WTC11 (cell line): ENCODE measurements at regions not wholly inside any gene's neighbourhood (a gene's known extent, or its start where the extent isn't known, plus 50 kb on each side); places are given as distances from the start of the nearest gene placed in this dataset.

Experiments used
- ATAC-seq: fragments of 200-7000 bp; cut with Tn5 transposase; 2 replicates; pipeline ENCODE4 v1.10.0; 2021; ENCODE audit warnings: mild to moderate bottlenecking, moderate library complexity
- CTCF ChIA-PET: fragments of 300-600 bp; sonication (Branson Sonifier 250); formaldehyde crosslinking; loops from one replicate; lab custom pipeline; 2021; ENCODE audit warnings: antibody characterized with exemption; lab: Charles Lee
- POLR2A ChIA-PET: fragments of 350-600 bp; sonication (Branson Sonifier 250); formaldehyde crosslinking; loops from one replicate; lab custom pipeline; 2021; ENCODE audit warnings: antibody characterized with exemption; lab: Charles Lee
- DNase-seq: peaks from one replicate; pipeline ENCODE4 v3.0.0; 2021; ENCODE audit warnings: low spot score
- H3K27ac Mint-ChIP-seq: 2 replicates; pipeline ENCODE4 v1.8.0; 2021; ENCODE audit warnings: mixed read lengths
- H3K27me3 Mint-ChIP-seq: 2 replicates; pipeline ENCODE4 v1.8.0; 2021; ENCODE audit warnings: low read depth, mild to moderate bottlenecking, moderate library complexity, mixed read lengths
- H3K36me3 Mint-ChIP-seq: 2 replicates; pipeline ENCODE4 v1.8.0; 2021; ENCODE audit warnings: mixed read lengths
- H3K4me1 Mint-ChIP-seq: 2 replicates; pipeline ENCODE4 v1.8.0; 2022; ENCODE audit warnings: mixed read lengths
- H3K4me3 Mint-ChIP-seq: 2 replicates; pipeline ENCODE4 v1.8.0; 2021; ENCODE audit warnings: mild to moderate bottlenecking, moderate library complexity, mixed read lengths
- H3K9me3 Mint-ChIP-seq: 2 replicates; pipeline ENCODE4 v1.8.0; 2021; ENCODE audit warnings: mixed read lengths
- E2F4 ChIP-seq: sonication (generic); formaldehyde crosslinking; IDR thresholded peaks from 2 replicates; pipeline ENCODE4 v1.8.1; 2022; ENCODE audit warnings: low read depth, mild to moderate bottlenecking, moderate library complexity, missing genetic modification reagents, borderline replicate concordance
- EMX1 ChIP-seq: fragments of 250-450 bp; sonication (Bioruptor Pico); IDR thresholded peaks from 2 replicates; pipeline ENCODE4 v1.8.0; 2021; ENCODE audit warnings: mild to moderate bottlenecking
- ESRRA ChIP-seq: sonication (generic); formaldehyde crosslinking; IDR thresholded peaks from 2 replicates; pipeline ENCODE4 v1.8.1; 2022; ENCODE audit warnings: mild to moderate bottlenecking, missing genetic modification reagents, borderline replicate concordance
- FOXK1 ChIP-seq: sonication (generic); formaldehyde crosslinking; IDR thresholded peaks from 2 replicates; pipeline ENCODE4 v1.8.0; 2022; ENCODE audit warnings: mild to moderate bottlenecking, moderate library complexity, missing genetic modification reagents
- GABPB1 ChIP-seq: sonication (generic); formaldehyde crosslinking; IDR thresholded peaks from 2 replicates; pipeline ENCODE4 v1.8.1; 2023; ENCODE audit warnings: mild to moderate bottlenecking, missing genetic modification reagents
- JUN ChIP-seq: sonication (generic); formaldehyde crosslinking; IDR thresholded peaks from 2 replicates; pipeline ENCODE4 v1.8.0; 2023; ENCODE audit warnings: mild to moderate bottlenecking, missing genetic modification reagents
- KAT7 ChIP-seq: sonication (generic); formaldehyde crosslinking; IDR thresholded peaks from 2 replicates; pipeline ENCODE4 v1.8.1; 2023; ENCODE audit warnings: missing genetic modification reagents, mild to moderate bottlenecking, borderline replicate concordance
- MYBL2 ChIP-seq: sonication (generic); formaldehyde crosslinking; IDR thresholded peaks from 2 replicates; pipeline ENCODE4 v1.8.1; 2023; ENCODE audit warnings: mild to moderate bottlenecking, moderate library complexity, missing genetic modification reagents
- NFE2L1 ChIP-seq: sonication (generic); formaldehyde crosslinking; IDR thresholded peaks from 2 replicates; pipeline ENCODE4 v1.8.1; 2023; ENCODE audit warnings: missing genetic modification reagents
- NR1H2 ChIP-seq: sonication (generic); formaldehyde crosslinking; IDR thresholded peaks from 2 replicates; pipeline ENCODE4 v1.9.0; 2021; ENCODE audit warnings: mild to moderate bottlenecking, moderate library complexity, missing genetic modification reagents
- RELA ChIP-seq: sonication (generic); formaldehyde crosslinking; IDR thresholded peaks from 2 replicates; pipeline ENCODE4 v1.8.1; 2022; ENCODE audit warnings: missing genetic modification reagents, mild to moderate bottlenecking, borderline replicate concordance
- TP53 ChIP-seq: sonication (generic); formaldehyde crosslinking; IDR thresholded peaks from 2 replicates; pipeline ENCODE4 v1.8.1; 2023; ENCODE audit warnings: mild to moderate bottlenecking, missing genetic modification reagents
- ZNF138 ChIP-seq: sonication (generic); formaldehyde crosslinking; conservative IDR thresholded peaks from 2 replicates; pipeline ENCODE4 v1.8.1; 2022; ENCODE audit warnings: mild to moderate bottlenecking, moderate library complexity, missing genetic modification reagents
- ZNF532 ChIP-seq: fragments of 250-450 bp; sonication (Bioruptor Pico); IDR thresholded peaks from 2 replicates; pipeline ENCODE4 v1.9.0; 2021; ENCODE audit warnings: mild to moderate bottlenecking, borderline replicate concordance
- TF ChIP-seq, protein P1 (sequence below): fragments of 200-600 bp; IDR thresholded peaks from 2 replicates; pipeline ENCODE4 v1.8.0; 2022; ENCODE audit warnings: antibody characterized with exemption
- TF ChIP-seq, protein P2 (sequence below): sonication (generic); formaldehyde crosslinking; IDR thresholded peaks from 2 replicates; pipeline ENCODE4 v1.8.1; 2022; ENCODE audit warnings: mild to moderate bottlenecking, moderate library complexity, missing genetic modification reagents
- TF ChIP-seq, protein P3 (sequence below): sonication (generic); formaldehyde crosslinking; IDR thresholded peaks from 2 replicates; pipeline ENCODE4 v1.8.1; 2023; ENCODE audit warnings: mild to moderate bottlenecking, missing genetic modification reagents
- TF ChIP-seq, protein P4 (sequence below): sonication (generic); formaldehyde crosslinking; IDR thresholded peaks from 2 replicates; pipeline ENCODE4 v1.8.0; 2023; ENCODE audit warnings: missing genetic modification reagents
- TF ChIP-seq, protein P5 (sequence below): sonication (generic); formaldehyde crosslinking; IDR thresholded peaks from 2 replicates; pipeline ENCODE4 v1.8.1; 2022; ENCODE audit warnings: mild to moderate bottlenecking, missing genetic modification reagents, moderate library complexity, borderline replicate concordance
- TF ChIP-seq, protein P6 (sequence below): sonication (generic); formaldehyde crosslinking; IDR thresholded peaks from 2 replicates; pipeline ENCODE4 v1.8.0; 2022; ENCODE audit warnings: missing genetic modification reagents

DNA sequence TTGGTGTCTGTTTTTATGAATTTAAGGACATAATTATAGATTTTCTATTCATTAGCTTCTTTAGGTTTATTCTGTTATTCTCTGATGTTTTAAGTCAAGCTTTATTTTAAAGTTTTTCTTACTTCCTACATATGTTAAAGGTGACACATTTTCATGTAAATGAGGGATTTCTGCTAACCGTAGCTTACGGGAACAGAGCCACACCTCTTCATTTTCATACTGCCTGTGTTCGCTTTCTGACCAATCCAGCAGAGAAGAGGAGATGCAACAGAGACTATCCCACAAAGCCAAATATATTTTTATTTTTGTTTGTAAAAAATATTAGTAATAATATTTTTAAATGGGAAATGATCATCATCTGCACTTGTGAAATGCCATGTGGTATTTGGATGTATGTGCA lies 774.1 kb downstream of the BRD1 start:
- no peak for ATAC-seq
- Mint-ChIP-seq H3K27ac (no peak overlapping the region), H3K4me1 (peaks cover 47% of the 10 kb centered on the region), H3K27me3 (no peaks in the 10 kb centered on the region; the same call in 1 of the 2 replicates), H3K4me3 (no peak overlapping the region), H3K36me3 (no peaks in the 10 kb centered on the region), H3K9me3 (no peaks in the 10 kb centered on the region)
- no peak for DNase-seq
- ChIA-PET CTCF (interaction anchor here (1.0 to 1.5 kb wide), 2 partner anchors 251 to 477 kb away, joined by 3 to 5 read pairs; no protein-coding TSS in a partner anchor), POLR2A (no interaction called here)
- TF ChIP-seq, protein P1, sequence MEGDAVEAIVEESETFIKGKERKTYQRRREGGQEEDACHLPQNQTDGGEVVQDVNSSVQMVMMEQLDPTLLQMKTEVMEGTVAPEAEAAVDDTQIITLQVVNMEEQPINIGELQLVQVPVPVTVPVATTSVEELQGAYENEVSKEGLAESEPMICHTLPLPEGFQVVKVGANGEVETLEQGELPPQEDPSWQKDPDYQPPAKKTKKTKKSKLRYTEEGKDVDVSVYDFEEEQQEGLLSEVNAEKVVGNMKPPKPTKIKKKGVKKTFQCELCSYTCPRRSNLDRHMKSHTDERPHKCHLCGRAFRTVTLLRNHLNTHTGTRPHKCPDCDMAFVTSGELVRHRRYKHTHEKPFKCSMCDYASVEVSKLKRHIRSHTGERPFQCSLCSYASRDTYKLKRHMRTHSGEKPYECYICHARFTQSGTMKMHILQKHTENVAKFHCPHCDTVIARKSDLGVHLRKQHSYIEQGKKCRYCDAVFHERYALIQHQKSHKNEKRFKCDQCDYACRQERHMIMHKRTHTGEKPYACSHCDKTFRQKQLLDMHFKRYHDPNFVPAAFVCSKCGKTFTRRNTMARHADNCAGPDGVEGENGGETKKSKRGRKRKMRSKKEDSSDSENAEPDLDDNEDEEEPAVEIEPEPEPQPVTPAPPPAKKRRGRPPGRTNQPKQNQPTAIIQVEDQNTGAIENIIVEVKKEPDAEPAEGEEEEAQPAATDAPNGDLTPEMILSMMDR, result no peak
- TF ChIP-seq ESRRA (no peak), GABPB1 (CRISPR knock-in tag) (no peak), TP53 (CRISPR knock-in tag) (no peak), MYBL2 (no peak), E2F4 (no peak), KAT7 (CRISPR knock-in tag) (no peak), FOXK1 (CRISPR knock-in tag) (no peak), ZNF532 (CRISPR knock-in tag) (no peak), RELA (no peak), EMX1 (CRISPR knock-in tag) (no peak), ZNF138 (CRISPR knock-in tag) (no peak)
- TF ChIP-seq, protein P2, sequence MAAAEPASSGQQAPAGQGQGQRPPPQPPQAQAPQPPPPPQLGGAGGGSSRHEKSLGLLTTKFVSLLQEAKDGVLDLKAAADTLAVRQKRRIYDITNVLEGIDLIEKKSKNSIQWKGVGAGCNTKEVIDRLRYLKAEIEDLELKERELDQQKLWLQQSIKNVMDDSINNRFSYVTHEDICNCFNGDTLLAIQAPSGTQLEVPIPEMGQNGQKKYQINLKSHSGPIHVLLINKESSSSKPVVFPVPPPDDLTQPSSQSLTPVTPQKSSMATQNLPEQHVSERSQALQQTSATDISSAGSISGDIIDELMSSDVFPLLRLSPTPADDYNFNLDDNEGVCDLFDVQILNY, result no peak
- TF ChIP-seq, protein P3, sequence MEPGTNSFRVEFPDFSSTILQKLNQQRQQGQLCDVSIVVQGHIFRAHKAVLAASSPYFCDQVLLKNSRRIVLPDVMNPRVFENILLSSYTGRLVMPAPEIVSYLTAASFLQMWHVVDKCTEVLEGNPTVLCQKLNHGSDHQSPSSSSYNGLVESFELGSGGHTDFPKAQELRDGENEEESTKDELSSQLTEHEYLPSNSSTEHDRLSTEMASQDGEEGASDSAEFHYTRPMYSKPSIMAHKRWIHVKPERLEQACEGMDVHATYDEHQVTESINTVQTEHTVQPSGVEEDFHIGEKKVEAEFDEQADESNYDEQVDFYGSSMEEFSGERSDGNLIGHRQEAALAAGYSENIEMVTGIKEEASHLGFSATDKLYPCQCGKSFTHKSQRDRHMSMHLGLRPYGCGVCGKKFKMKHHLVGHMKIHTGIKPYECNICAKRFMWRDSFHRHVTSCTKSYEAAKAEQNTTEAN (CRISPR knock-in tag), result no peak
- TF ChIP-seq, protein P4, sequence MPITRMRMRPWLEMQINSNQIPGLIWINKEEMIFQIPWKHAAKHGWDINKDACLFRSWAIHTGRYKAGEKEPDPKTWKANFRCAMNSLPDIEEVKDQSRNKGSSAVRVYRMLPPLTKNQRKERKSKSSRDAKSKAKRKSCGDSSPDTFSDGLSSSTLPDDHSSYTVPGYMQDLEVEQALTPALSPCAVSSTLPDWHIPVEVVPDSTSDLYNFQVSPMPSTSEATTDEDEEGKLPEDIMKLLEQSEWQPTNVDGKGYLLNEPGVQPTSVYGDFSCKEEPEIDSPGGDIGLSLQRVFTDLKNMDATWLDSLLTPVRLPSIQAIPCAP, result no peak

GRCh38 chr22:49052560-49052959 lies 775.1 kb downstream of the BRD1 start:
- Mint-ChIP-seq H3K9me3 (no peaks in the 10 kb centered on the region), H3K4me3 (peak overlapping the region; percentile 70), H3K27ac (peak overlapping the region; percentile 64), H3K4me1 (peaks cover 39% of the 10 kb centered on the region), H3K36me3 (no peaks in the 10 kb centered on the region), H3K27me3 (no peaks in the 10 kb centered on the region; the same call in 1 of the 2 replicates)
- ChIA-PET CTCF (interaction anchor here (1.5 kb wide), 1 partner anchor 476 kb away, joined by 3 read pairs; no protein-coding TSS in a partner anchor), POLR2A (no interaction called here)
- DNase-seq (no peak), ATAC-seq (peak; percentile 19)
- TF ChIP-seq JUN (no peak), NFE2L1 (no peak), NR1H2 (CRISPR knock-in tag) (no peak)
- TF ChIP-seq, protein P5, sequence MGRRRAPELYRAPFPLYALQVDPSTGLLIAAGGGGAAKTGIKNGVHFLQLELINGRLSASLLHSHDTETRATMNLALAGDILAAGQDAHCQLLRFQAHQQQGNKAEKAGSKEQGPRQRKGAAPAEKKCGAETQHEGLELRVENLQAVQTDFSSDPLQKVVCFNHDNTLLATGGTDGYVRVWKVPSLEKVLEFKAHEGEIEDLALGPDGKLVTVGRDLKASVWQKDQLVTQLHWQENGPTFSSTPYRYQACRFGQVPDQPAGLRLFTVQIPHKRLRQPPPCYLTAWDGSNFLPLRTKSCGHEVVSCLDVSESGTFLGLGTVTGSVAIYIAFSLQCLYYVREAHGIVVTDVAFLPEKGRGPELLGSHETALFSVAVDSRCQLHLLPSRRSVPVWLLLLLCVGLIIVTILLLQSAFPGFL (CRISPR knock-in tag), result no peak
- TF ChIP-seq, protein P6, sequence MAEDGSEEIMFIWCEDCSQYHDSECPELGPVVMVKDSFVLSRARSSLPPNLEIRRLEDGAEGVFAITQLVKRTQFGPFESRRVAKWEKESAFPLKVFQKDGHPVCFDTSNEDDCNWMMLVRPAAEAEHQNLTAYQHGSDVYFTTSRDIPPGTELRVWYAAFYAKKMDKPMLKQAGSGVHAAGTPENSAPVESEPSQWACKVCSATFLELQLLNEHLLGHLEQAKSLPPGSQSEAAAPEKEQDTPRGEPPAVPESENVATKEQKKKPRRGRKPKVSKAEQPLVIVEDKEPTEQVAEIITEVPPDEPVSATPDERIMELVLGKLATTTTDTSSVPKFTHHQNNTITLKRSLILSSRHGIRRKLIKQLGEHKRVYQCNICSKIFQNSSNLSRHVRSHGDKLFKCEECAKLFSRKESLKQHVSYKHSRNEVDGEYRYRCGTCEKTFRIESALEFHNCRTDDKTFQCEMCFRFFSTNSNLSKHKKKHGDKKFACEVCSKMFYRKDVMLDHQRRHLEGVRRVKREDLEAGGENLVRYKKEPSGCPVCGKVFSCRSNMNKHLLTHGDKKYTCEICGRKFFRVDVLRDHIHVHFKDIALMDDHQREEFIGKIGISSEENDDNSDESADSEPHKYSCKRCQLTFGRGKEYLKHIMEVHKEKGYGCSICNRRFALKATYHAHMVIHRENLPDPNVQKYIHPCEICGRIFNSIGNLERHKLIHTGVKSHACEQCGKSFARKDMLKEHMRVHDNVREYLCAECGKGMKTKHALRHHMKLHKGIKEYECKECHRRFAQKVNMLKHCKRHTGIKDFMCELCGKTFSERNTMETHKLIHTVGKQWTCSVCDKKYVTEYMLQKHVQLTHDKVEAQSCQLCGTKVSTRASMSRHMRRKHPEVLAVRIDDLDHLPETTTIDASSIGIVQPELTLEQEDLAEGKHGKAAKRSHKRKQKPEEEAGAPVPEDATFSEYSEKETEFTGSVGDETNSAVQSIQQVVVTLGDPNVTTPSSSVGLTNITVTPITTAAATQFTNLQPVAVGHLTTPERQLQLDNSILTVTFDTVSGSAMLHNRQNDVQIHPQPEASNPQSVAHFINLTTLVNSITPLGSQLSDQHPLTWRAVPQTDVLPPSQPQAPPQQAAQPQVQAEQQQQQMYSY, result no peak
